ENCODE measurements at regions not wholly inside any gene's neighbourhood (a gene's known extent, or its start where the extent isn't known, plus 50 kb on each side); places are given as distances from the start of the nearest gene placed in this dataset.

DNA sequence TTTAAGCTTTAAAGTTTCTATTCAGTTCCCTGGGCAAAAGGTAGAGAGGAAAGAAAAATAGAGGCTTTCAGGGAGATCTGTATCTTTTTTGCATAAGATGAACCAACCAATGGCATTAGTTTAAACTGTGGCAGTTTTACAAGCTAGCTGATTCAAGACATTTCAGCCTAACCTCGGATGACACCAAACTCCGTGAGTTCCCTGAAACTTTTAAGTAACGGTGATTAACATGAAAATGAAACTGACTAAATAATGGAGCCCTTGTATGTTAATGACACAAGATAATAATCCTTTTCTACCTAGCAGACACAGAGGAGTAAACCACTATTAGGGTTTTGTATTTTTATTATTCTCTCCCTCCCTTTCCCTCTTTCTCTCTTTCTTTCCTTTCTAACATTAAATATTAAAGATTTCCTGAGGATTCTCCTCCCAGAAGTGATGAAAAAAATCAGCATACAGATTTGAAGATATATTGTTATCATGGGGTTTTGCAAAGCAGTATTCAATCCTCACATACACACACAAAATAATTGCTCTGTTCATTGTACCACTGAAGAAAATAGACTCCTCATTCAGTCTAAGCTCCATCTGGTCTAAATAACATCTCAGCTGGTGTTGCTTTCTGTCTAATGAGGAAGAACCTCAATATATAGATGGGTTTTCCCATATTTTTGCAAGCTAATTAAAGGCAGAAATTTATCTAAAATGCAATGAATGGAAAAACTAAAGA, 483.8 kb downstream of the NOVA1 start:
- Histone ChIP-seq H3K27me3 (no peaks in the 10 kb centered on the region), H3K36me3 (no peaks in the 10 kb centered on the region), H3K4me1 (ENCODE audit: insufficient read depth) (no peaks in the 10 kb centered on the region), H3K9me3 (no peaks in the 10 kb centered on the region), H3K27ac (no peak overlapping the region), H3K4me3 (no peak overlapping the region)
- WGBS, 3 donors, result 49 to 53% (median 50%) methylated on average over 3 of the region's 3 CpGs
- intact Hi-C loops (cut with DNase I), result no loop called here
- TF ChIP-seq, protein P1, sequence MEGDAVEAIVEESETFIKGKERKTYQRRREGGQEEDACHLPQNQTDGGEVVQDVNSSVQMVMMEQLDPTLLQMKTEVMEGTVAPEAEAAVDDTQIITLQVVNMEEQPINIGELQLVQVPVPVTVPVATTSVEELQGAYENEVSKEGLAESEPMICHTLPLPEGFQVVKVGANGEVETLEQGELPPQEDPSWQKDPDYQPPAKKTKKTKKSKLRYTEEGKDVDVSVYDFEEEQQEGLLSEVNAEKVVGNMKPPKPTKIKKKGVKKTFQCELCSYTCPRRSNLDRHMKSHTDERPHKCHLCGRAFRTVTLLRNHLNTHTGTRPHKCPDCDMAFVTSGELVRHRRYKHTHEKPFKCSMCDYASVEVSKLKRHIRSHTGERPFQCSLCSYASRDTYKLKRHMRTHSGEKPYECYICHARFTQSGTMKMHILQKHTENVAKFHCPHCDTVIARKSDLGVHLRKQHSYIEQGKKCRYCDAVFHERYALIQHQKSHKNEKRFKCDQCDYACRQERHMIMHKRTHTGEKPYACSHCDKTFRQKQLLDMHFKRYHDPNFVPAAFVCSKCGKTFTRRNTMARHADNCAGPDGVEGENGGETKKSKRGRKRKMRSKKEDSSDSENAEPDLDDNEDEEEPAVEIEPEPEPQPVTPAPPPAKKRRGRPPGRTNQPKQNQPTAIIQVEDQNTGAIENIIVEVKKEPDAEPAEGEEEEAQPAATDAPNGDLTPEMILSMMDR (IDR thresholded peaks at IDR 0.05), result no peak
- TF ChIP-seq POLR2A (IDR thresholded peaks at IDR 0.05), result no peak
- no peak for TF ChIP-seq EP300 (IDR thresholded peaks at IDR 0.05)
- no peak for DNase-seq

GRCh38 chr14:26104717-26105116, 493.1 kb downstream of the NOVA1 start:
- intact Hi-C loops (cut with DNase I), result no loop called here
- no peaks in the 10 kb centered on the region for H3K4me1 ChIP-seq (ENCODE audit: insufficient read depth)
- TF ChIP-seq, protein P1 (IDR thresholded peaks at IDR 0.05), result no peak
- TF ChIP-seq EP300 (IDR thresholded peaks at IDR 0.05) (no peak), POLR2A (IDR thresholded peaks at IDR 0.05) (no peak)
- 85 to 96% (median 96%) methylated on average over 2 of the region's 2 CpGs for WGBS, 3 donors
- H3K27me3 ChIP-seq, result no peaks in the 10 kb centered on the region
- no peak for DNase-seq
- no peaks in the 10 kb centered on the region for H3K36me3 ChIP-seq
- H3K27ac ChIP-seq, result no peak overlapping the region
- H3K9me3 ChIP-seq, result no peaks in the 10 kb centered on the region
- no peak overlapping the region for H3K4me3 ChIP-seq

DNA sequence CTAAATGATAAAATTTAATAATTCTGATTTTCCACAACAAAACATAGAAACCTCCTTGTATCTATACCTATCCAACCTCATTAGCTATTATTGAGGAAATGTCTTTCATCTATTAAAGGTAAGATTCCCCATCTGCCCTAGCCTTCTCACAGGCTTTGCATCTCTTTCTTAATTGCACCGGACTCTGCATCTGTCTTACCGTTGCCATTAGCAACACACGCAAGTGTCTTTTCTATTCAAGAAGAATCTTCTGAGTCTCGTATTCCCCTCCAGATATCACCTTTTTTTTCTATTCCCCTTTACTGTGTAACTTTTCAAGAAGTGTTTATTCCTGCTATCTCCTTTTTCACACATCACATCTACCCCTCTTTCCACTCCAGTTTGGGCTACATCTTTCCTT, 500.0 kb downstream of the NOVA1 start:
- DNase-seq, result no peak
- intact Hi-C loops (cut with DNase I), result no loop called here
- Histone ChIP-seq H3K27me3 (no peaks in the 10 kb centered on the region), H3K27ac (no peak overlapping the region), H3K4me1 (ENCODE audit: insufficient read depth) (no peaks in the 10 kb centered on the region), H3K36me3 (no peaks in the 10 kb centered on the region), H3K4me3 (no peak overlapping the region), H3K9me3 (no peaks in the 10 kb centered on the region)
- TF ChIP-seq EP300 (IDR thresholded peaks at IDR 0.05), result no peak
- TF ChIP-seq POLR2A (IDR thresholded peaks at IDR 0.05), result no peak
- TF ChIP-seq, protein P1 (IDR thresholded peaks at IDR 0.05), result no peak
- 66 to 93% (median 84%) methylated on average over 4 of the region's 4 CpGs for WGBS, 3 donors

DNA sequence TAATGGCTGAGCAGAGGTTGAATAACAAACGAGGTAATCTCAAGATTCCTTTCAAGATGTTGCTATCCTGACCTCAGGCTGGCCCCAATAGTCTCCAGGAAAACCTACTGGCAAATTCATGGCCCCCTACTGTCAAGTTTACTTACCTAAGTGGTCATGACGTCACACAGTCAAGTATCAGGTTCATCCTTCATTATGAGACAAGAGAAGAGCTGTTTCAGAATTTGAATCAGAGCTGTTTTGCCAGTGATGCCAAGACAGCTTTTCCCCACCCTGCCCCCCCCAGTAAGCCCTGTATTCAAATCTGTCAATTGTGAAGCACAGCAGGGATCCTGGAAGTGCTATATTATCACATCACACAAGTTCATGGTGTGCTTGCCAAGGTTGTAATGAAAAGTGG, 509.6 kb downstream of the NOVA1 start:
- Histone ChIP-seq H3K4me3 (no peak overlapping the region), H3K9me3 (no peaks in the 10 kb centered on the region), H3K4me1 (ENCODE audit: insufficient read depth) (no peaks in the 10 kb centered on the region), H3K36me3 (no peaks in the 10 kb centered on the region), H3K27ac (no peak overlapping the region), H3K27me3 (no peaks in the 10 kb centered on the region)
- WGBS, 3 donors, result 23 to 28% (median 26%) methylated on average over 2 of the region's 2 CpGs
- TF ChIP-seq POLR2A (IDR thresholded peaks at IDR 0.05), result no peak
- TF ChIP-seq, protein P1 (IDR thresholded peaks at IDR 0.05), result no peak
- no peak for TF ChIP-seq EP300 (IDR thresholded peaks at IDR 0.05)
- DNase-seq, result no peak
- intact Hi-C loops (cut with DNase I), result no loop called here

Data from ovary (tissue), 7 donors.